ENCODE measurements at regions not wholly inside any gene's neighbourhood (a gene's known extent, or its start where the extent isn't known, plus 50 kb on each side); places are given as distances from the start of the nearest gene placed in this dataset.

- no peaks in the 10 kb centered on the region for H3K27me3 Mint-ChIP-seq (ENCODE audit: unreplicated experiment)
- no peaks in the 10 kb centered on the region for H3K9me3 Mint-ChIP-seq (ENCODE audit: unreplicated experiment)
- peaks cover 11% of the 10 kb centered on the region for H3K4me1 Mint-ChIP-seq (ENCODE audit: low read depth, unreplicated experiment)
- no peak overlapping the region for H3K27ac Mint-ChIP-seq (ENCODE audit: unreplicated experiment)
- no peak for DNase-seq
- H3K4me3 Mint-ChIP-seq (ENCODE audit: unreplicated experiment): no peak overlapping the region
- TF ChIP-seq, protein P1, sequence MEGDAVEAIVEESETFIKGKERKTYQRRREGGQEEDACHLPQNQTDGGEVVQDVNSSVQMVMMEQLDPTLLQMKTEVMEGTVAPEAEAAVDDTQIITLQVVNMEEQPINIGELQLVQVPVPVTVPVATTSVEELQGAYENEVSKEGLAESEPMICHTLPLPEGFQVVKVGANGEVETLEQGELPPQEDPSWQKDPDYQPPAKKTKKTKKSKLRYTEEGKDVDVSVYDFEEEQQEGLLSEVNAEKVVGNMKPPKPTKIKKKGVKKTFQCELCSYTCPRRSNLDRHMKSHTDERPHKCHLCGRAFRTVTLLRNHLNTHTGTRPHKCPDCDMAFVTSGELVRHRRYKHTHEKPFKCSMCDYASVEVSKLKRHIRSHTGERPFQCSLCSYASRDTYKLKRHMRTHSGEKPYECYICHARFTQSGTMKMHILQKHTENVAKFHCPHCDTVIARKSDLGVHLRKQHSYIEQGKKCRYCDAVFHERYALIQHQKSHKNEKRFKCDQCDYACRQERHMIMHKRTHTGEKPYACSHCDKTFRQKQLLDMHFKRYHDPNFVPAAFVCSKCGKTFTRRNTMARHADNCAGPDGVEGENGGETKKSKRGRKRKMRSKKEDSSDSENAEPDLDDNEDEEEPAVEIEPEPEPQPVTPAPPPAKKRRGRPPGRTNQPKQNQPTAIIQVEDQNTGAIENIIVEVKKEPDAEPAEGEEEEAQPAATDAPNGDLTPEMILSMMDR (IDR thresholded peaks at IDR 0.05; ENCODE audit: partially characterized antibody, unreplicated experiment): no peak
- no peaks in the 10 kb centered on the region for H3K36me3 Mint-ChIP-seq (ENCODE audit: unreplicated experiment)
Measured at GRCh38 chr17:62887437-62887836, 78.6 kb upstream of the TANC2 start.

DNA sequence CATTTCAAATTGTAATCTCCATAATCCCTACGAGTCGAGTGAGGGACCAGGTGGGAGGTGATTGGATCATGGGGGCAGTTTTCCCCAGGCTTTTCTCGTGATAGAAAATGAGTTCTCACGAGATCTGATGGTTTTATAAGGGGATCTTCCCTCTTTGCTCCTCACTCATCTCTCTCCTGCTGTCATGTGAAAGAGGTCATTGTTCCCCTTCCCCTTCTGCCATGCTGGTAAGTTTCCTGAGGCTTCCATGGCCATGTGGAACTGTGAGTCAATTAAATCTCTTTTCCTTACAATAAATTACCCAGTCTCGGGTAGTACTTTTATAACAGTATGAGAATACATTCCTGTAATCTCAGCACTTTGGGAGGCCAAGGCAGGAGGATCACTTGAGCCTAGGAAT lies 76.7 kb upstream of the MARCHF10 start:
- H3K4me1 Mint-ChIP-seq (ENCODE audit: low read depth, unreplicated experiment): no peaks in the 10 kb centered on the region
- no peak for DNase-seq

GRCh38 chr17:62882878-62883277 lies 74.8 kb upstream of the MARCHF10 start:
- Mint-ChIP-seq H3K27me3 (ENCODE audit: unreplicated experiment) (no peaks in the 10 kb centered on the region), H3K4me3 (ENCODE audit: unreplicated experiment) (no peak overlapping the region), H3K27ac (ENCODE audit: unreplicated experiment) (no peak overlapping the region), H3K36me3 (ENCODE audit: unreplicated experiment) (no peaks in the 10 kb centered on the region), H3K4me1 (ENCODE audit: low read depth, unreplicated experiment) (no peaks in the 10 kb centered on the region), H3K9me3 (ENCODE audit: unreplicated experiment) (no peaks in the 10 kb centered on the region)
- DNase-seq: no peak
- TF ChIP-seq, protein P1 (IDR thresholded peaks at IDR 0.05; ENCODE audit: partially characterized antibody, unreplicated experiment): no peak

More for the DNA sequence above, 76.7 kb upstream of the MARCHF10 start:
- Mint-ChIP-seq H3K9me3 (ENCODE audit: unreplicated experiment) (no peaks in the 10 kb centered on the region), H3K27me3 (ENCODE audit: unreplicated experiment) (no peaks in the 10 kb centered on the region), H3K27ac (ENCODE audit: unreplicated experiment) (no peak overlapping the region), H3K4me3 (ENCODE audit: unreplicated experiment) (no peak overlapping the region), H3K36me3 (ENCODE audit: unreplicated experiment) (no peaks in the 10 kb centered on the region)
- TF ChIP-seq, protein P1 (IDR thresholded peaks at IDR 0.05; ENCODE audit: partially characterized antibody, unreplicated experiment): no peak

GRCh38 chr17:62882284-62882683 lies 74.2 kb upstream of the MARCHF10 start:
- TF ChIP-seq, protein P1 (IDR thresholded peaks at IDR 0.05; ENCODE audit: partially characterized antibody, unreplicated experiment): no peak
- no peak for DNase-seq
- no peaks in the 10 kb centered on the region for H3K36me3 Mint-ChIP-seq (ENCODE audit: unreplicated experiment)
- H3K27ac Mint-ChIP-seq (ENCODE audit: unreplicated experiment): no peak overlapping the region
- no peaks in the 10 kb centered on the region for H3K27me3 Mint-ChIP-seq (ENCODE audit: unreplicated experiment)
- no peaks in the 10 kb centered on the region for H3K4me1 Mint-ChIP-seq (ENCODE audit: low read depth, unreplicated experiment)
- no peaks in the 10 kb centered on the region for H3K9me3 Mint-ChIP-seq (ENCODE audit: unreplicated experiment)
- H3K4me3 Mint-ChIP-seq (ENCODE audit: unreplicated experiment): no peak overlapping the region

DNA sequence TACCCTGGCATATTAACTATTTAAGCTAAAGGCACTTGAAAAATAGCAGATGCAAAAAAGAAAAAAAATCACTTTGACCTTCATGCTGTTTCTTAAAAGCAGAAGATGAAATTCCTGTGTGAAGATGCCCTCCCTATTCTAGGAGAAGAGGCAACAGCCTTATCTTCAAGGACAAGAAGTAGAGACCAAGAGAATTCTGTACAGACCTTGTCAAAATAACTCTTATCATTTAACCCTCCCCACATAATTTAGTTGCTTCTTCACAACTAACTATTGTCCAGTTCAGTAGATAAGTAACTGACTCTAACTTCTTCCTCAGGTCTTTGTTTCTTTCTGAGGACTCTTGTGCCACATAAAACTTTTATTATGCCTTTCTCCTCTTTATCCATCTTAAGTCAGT lies 72.0 kb upstream of the MARCHF10 start:
- H3K9me3 Mint-ChIP-seq (ENCODE audit: unreplicated experiment): no peaks in the 10 kb centered on the region
- H3K4me3 Mint-ChIP-seq (ENCODE audit: unreplicated experiment): no peak overlapping the region
- peaks cover 2% of the 10 kb centered on the region for H3K27me3 Mint-ChIP-seq (ENCODE audit: unreplicated experiment)
- DNase-seq: no peak
- peaks cover 4% of the 10 kb centered on the region for H3K4me1 Mint-ChIP-seq (ENCODE audit: low read depth, unreplicated experiment)
- TF ChIP-seq, protein P1 (IDR thresholded peaks at IDR 0.05; ENCODE audit: partially characterized antibody, unreplicated experiment): no peak
- no peaks in the 10 kb centered on the region for H3K36me3 Mint-ChIP-seq (ENCODE audit: unreplicated experiment)
- no peak overlapping the region for H3K27ac Mint-ChIP-seq (ENCODE audit: unreplicated experiment)

All from glutamatergic neuron (in vitro differentiated cells).